Right lobe of liver (tissue), 6 donors: ENCODE measurements at regions not wholly inside any gene's neighbourhood (a gene's known extent, or its start where the extent isn't known, plus 50 kb on each side); places are given as distances from the start of the nearest gene placed in this dataset.

ENCODE experiments used
- ATAC-seq, 4 donors: fragments of 200-7000 bp; cut with Tn5 transposase; one replicate each; pipeline ENCODE4 v1.9.1; 2020; ENCODE audit warnings: mild to moderate bottlenecking in 4 of 4, moderate library complexity in 4 of 4
- DNase-seq, 3 donors: peaks; one replicate each; pipeline ENCODE4 v3.0.0-alpha.2; 2020
- H3K27ac ChIP-seq, 3 donors: fragments of 200-600 bp; one replicate each; pipeline ENCODE4 v1.8.0; 2022
- H3K27me3 ChIP-seq, 2 donors: fragments of 200-600 bp; one replicate each; pipeline ENCODE4 v1.8.0; 2022
- H3K36me3 ChIP-seq, 4 donors: fragments of 200-600 bp; sonication (generic) in 1 of 4; one replicate each; pipeline versions ENCODE4 v1.5.1 to v1.8.0; 2017 to 2022; ENCODE audit warnings: control low read depth in 1 of 4
- H3K4me1 ChIP-seq, 4 donors: fragments of 200-600 bp; sonication (generic) in 1 of 4; one replicate each; pipeline versions ENCODE4 v1.5.1 to v1.8.0; 2017 to 2022; ENCODE audit warnings: control low read depth in 1 of 4
- H3K4me3 ChIP-seq, 3 donors: fragments of 200-600 bp; one replicate each; pipeline ENCODE4 v1.8.0; 2022
- H3K9me3 ChIP-seq, 4 donors: fragments of 200-600 bp; sonication (generic) in 1 of 4; one replicate each; pipeline versions ENCODE4 v1.5.1 to v1.8.0; 2017 to 2022; ENCODE audit warnings: control low read depth in 1 of 4
- POLR2A ChIP-seq: fragments of 450-650 bp; IDR thresholded peaks from one replicate; pipeline ENCODE4 v1.6.1; 2017; ENCODE audit warnings: antibody characterized with exemption, mild to moderate bottlenecking
- WGBS: methylation state at CpG from one replicate; pipeline ENCODE4 v1.1.6; 2018; ENCODE audit warnings: low coverage, low lambda C conversion rate; ENCODE audit not compliant: insufficient coverage; ENCODE audit errors: missing lambda C conversion rate; 5-methylcytosine and 5-hydroxymethylcytosine counted together
- intact Hi-C, 2 donors: fragments of 100-400 bp; cut with DNase I; formaldehyde crosslinking; loops; one replicate each; pipeline versions ENCODE4 v1.11.2 to v1.14.1; 2022
- TF ChIP-seq, protein P1 (sequence below), 4 donors: fragments of 200-600 bp in 3 of 4; fragments of 450-650 bp in 1 of 4; IDR thresholded peaks; one replicate each; pipeline versions ENCODE4 v1.5.1 to v1.8.0; 2016 to 2022; ENCODE audit warnings: antibody characterized with exemption in 4 of 4, mild to moderate bottlenecking in 2 of 4
- donor health status: DM: no; HTN: yes; CAD: no.
- donor health status: DM: no; HTN: no; CAD: no.
- donor health status: DM: no; HTN: no; CAD: no.
- donor health status: DM: no; HTN: yes; CAD: no.
- donor health status: DM: no; HTN: yes; CAD: no.

DNA sequence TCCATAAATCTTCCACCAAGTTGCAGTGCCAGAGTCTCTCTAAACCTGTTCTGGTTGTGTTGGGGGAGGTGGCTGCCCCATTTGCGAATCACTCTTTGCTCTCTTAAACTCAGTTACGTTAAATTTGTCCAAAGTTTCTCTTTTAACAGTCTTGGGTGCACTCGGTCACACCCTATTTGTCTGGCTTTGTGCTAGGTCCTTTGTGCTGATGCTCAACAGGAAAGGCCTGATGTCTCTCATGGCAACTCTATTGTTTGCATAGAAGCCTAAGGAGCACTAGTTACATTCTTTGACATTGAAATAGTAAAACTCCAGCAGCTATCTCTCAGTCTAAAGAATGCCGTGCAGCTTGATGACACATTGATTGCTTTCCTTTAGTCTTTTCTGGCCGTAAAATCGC lies 105.1 kb downstream of the TRMT11 start:
- ATAC-seq (no peak), DNase-seq (no peak)
- Histone ChIP-seq H3K27me3 (no peaks in the 10 kb centered on the region), H3K4me3 (no peak overlapping the region), H3K27ac (no peak overlapping the region), H3K4me1 (peaks cover 0 to 7% (median 0%) of the 10 kb centered on the region in 4 donors), H3K36me3 (peaks cover 0 to 4% (median 0%) of the 10 kb centered on the region in 4 donors), H3K9me3 (no peaks in the 10 kb centered on the region)
- intact Hi-C loops = no loop called here
- no peak for TF ChIP-seq POLR2A
- TF ChIP-seq, protein P1, sequence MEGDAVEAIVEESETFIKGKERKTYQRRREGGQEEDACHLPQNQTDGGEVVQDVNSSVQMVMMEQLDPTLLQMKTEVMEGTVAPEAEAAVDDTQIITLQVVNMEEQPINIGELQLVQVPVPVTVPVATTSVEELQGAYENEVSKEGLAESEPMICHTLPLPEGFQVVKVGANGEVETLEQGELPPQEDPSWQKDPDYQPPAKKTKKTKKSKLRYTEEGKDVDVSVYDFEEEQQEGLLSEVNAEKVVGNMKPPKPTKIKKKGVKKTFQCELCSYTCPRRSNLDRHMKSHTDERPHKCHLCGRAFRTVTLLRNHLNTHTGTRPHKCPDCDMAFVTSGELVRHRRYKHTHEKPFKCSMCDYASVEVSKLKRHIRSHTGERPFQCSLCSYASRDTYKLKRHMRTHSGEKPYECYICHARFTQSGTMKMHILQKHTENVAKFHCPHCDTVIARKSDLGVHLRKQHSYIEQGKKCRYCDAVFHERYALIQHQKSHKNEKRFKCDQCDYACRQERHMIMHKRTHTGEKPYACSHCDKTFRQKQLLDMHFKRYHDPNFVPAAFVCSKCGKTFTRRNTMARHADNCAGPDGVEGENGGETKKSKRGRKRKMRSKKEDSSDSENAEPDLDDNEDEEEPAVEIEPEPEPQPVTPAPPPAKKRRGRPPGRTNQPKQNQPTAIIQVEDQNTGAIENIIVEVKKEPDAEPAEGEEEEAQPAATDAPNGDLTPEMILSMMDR (IDR thresholded peaks at IDR 0.05) = no peak
- 96% methylated on average over 6 of the region's 6 CpGs for WGBS

DNA sequence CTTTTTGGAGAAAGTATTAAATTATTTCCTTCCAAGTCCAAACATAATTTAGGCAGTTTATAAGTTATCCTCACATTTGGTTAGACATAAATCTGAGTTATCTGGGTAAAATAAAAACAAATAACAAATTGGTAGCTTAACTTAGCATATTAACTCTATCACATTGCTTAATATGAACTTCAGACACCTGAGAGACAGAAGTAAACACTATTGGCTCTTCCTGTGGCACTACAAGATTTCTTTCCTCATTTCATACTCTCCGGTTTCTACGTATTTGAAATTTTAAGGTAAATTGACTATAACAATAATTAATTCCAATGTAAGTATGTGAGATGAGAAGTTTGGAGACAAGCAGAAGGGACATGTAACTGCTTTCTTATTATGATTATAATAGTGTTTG lies 106.8 kb downstream of the TRMT11 start:
- WGBS = 18% methylated on average over 2 of the region's 2 CpGs
- H3K36me3 ChIP-seq = peaks cover 0 to 4% (median 0%) of the 10 kb centered on the region in 4 donors
- no peaks in the 10 kb centered on the region for H3K27me3 ChIP-seq
- H3K9me3 ChIP-seq = no peaks in the 10 kb centered on the region
- TF ChIP-seq POLR2A = no peak
- no peak overlapping the region for H3K27ac ChIP-seq
- no peak overlapping the region for H3K4me3 ChIP-seq
- DNase-seq (no peak), ATAC-seq (peak in 2 of 4 donors; percentile 46 to 65)
- H3K4me1 ChIP-seq = peaks cover 0 to 7% (median 0%) of the 10 kb centered on the region in 4 donors
- intact Hi-C loops = no loop called here

DNA sequence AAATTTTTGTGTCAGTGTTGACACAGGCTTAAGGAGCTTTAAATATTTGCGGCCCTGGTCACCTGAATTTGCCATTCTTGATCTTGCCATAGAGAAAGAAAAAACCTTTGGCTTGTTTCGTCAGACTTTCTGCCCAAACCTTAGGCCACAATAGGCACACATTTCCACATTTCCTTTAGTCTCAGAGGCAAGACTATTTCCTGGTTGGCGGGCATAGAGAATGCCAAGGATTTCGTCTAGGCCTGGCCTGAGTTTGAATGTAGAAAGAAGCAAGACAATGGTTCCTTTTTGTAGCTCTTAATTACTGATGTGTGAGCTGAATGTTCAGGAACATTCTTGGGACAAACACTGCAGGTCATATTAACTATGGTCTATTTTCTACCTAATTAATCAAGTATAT lies 108.1 kb downstream of the TRMT11 start:
- DNase-seq (no peak), ATAC-seq (no peak)
- TF ChIP-seq POLR2A = no peak
- TF ChIP-seq, protein P1 (IDR thresholded peaks at IDR 0.05) = no peak
- H3K27ac ChIP-seq = no peak overlapping the region
- intact Hi-C loops = no loop called here
- 84% methylated on average over 4 of the region's 4 CpGs for WGBS
- H3K36me3 ChIP-seq = no peaks in the 10 kb centered on the region
- H3K4me1 ChIP-seq = peaks cover 0 to 7% (median 0%) of the 10 kb centered on the region in 4 donors
- no peaks in the 10 kb centered on the region for H3K27me3 ChIP-seq
- H3K4me3 ChIP-seq = no peak overlapping the region
- no peaks in the 10 kb centered on the region for H3K9me3 ChIP-seq

DNA sequence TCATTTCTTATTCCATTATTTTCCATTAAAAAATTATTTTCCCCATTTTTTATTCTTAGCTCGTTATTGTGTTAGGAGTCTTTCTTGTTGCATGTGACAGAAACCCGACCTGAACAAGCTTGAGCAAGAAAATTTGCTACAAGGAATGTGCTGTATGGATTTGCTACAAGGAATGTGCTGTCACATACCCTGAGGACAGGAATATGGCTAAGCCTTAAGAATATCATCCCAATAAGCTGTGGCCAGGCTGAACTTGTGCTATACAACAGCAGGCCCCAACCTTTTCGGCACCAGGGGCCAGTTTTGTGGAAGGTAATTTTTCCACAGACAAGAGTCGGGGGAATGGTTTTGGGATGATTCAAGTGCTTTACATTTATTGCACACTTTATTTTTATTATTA lies 114.0 kb downstream of the TRMT11 start:
- no peaks in the 10 kb centered on the region for H3K27me3 ChIP-seq
- intact Hi-C loops = no loop called here
- H3K4me1 ChIP-seq = no peaks in the 10 kb centered on the region
- no peaks in the 10 kb centered on the region for H3K9me3 ChIP-seq
- ATAC-seq = no peak
- WGBS = 94% methylated on average over 4 of the region's 4 CpGs
- DNase-seq = no peak
- H3K4me3 ChIP-seq = no peak overlapping the region
- no peak overlapping the region for H3K27ac ChIP-seq
- H3K36me3 ChIP-seq = peaks cover 0 to 3% (median 0%) of the 10 kb centered on the region in 4 donors
- no peak for TF ChIP-seq POLR2A
- TF ChIP-seq, protein P1 (IDR thresholded peaks at IDR 0.05) = no peak

DNA sequence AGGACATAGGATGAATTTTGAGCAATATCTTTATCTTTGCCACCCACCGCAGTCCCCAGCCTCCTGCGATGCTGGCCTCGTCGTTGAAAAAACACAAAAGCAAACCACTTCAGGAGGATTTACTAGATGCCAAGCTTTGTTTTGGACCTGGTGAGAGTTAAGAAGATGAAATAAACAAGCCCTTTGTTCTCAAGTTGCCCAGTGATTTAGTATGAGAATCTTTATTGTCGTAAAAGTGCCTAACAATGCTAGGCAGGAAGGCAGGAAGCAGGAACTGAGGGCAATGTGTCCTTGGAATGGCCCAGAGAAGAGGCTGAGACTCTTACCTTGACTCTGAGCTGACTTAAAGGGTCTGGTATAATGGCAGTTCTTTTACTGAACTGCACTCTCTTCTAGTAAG lies 116.0 kb downstream of the TRMT11 start:
- H3K9me3 ChIP-seq = no peaks in the 10 kb centered on the region
- no peak for ATAC-seq
- WGBS = 85% methylated on average over 5 of the region's 5 CpGs
- DNase-seq = no peak
- no peaks in the 10 kb centered on the region for H3K4me1 ChIP-seq
- H3K27me3 ChIP-seq = no peaks in the 10 kb centered on the region
- H3K4me3 ChIP-seq = no peak overlapping the region
- no peak overlapping the region for H3K27ac ChIP-seq
- intact Hi-C loops = no loop called here
- H3K36me3 ChIP-seq = peaks cover 0 to 3% (median 0%) of the 10 kb centered on the region in 4 donors
- TF ChIP-seq, protein P1 (IDR thresholded peaks at IDR 0.05) = no peak
- no peak for TF ChIP-seq POLR2A
